ENCODE measurements at regions not wholly inside any gene's neighbourhood (a gene's known extent, or its start where the extent isn't known, plus 50 kb on each side); places are given as distances from the start of the nearest gene placed in this dataset.

- CTCF ChIA-PET: no interaction called here
- Histone ChIP-seq H3K9me3 (no peaks in the 10 kb centered on the region), H3K27me3 (replicated peaks in 1 of 2; ENCODE audit: control insufficient read depth in 2 of 2, extremely low read depth in 1 of 2, insufficient read depth in 2 of 2, low read length in 1 of 2) (no peaks in the 10 kb centered on the region), H3K36me3 (ENCODE audit: control insufficient read depth in 2 of 2, extremely low read depth in 1 of 2, insufficient read depth in 1 of 2, low read length in 1 of 2) (no peaks in the 10 kb centered on the region), H3K27ac (ENCODE audit: low read length) (no peak overlapping the region), H3K4me3 (ENCODE audit: control insufficient read depth in 1 of 2, extremely low read depth in 1 of 2, low read length in 1 of 2) (no peak overlapping the region), H3K4me1 (ENCODE audit: control insufficient read depth in 1 of 2, extremely low read depth in 1 of 2, insufficient read depth in 2 of 2, low read length in 2 of 2) (no peaks in the 10 kb centered on the region)
- WGBS (ENCODE audit: insufficient coverage): 85% methylated on average over 5 of the region's 8 CpGs
- Mint-ChIP-seq H3K4me1 (no peaks in the 10 kb centered on the region), H3K27me3 (no peaks in the 10 kb centered on the region), H3K27ac (no peak overlapping the region), H3K36me3 (no peaks in the 10 kb centered on the region), H3K9me3 (peaks cover 6 to 15% (median 6%) of the 10 kb centered on the region in 3 donors), H3K4me3 (no peak overlapping the region)
- DNase-seq (no peak), ATAC-seq (replicated peaks in 1 of 4) (no peak)
- POLR2A ChIA-PET: interaction anchor here in 1 of 2 donors (0.6 kb wide), 1 partner anchor 119 kb away, joined by 3 read pairs; no protein-coding TSS in a partner anchor
These were observed 75.6 kb upstream of the MSX1 start for GRCh38 chr4:4783847-4784246.

- H3K36me3 Mint-ChIP-seq: no peaks in the 10 kb centered on the region
- WGBS (ENCODE audit: insufficient coverage): 80% methylated on average over 1 of the region's 8 CpGs
- ChIA-PET CTCF (no interaction called here), POLR2A (no interaction called here)
- peaks cover 3 to 16% (median 8%) of the 10 kb centered on the region in 3 donors for H3K9me3 Mint-ChIP-seq
- H3K27ac Mint-ChIP-seq: no peak overlapping the region
- H3K27me3 Mint-ChIP-seq: no peaks in the 10 kb centered on the region
- DNase-seq (no peak), ATAC-seq (replicated peaks in 1 of 4) (no peak)
- H3K36me3 ChIP-seq (ENCODE audit: control insufficient read depth in 2 of 2, extremely low read depth in 1 of 2, insufficient read depth in 1 of 2, low read length in 1 of 2): no peaks in the 10 kb centered on the region
- no peak overlapping the region for H3K4me3 Mint-ChIP-seq
- H3K4me3 ChIP-seq (ENCODE audit: control insufficient read depth in 1 of 2, extremely low read depth in 1 of 2, low read length in 1 of 2): no peak overlapping the region
- H3K27me3 ChIP-seq (replicated peaks in 1 of 2; ENCODE audit: control insufficient read depth in 2 of 2, extremely low read depth in 1 of 2, insufficient read depth in 2 of 2, low read length in 1 of 2): no peaks in the 10 kb centered on the region
- no peaks in the 10 kb centered on the region for H3K9me3 ChIP-seq
- H3K4me1 ChIP-seq (ENCODE audit: control insufficient read depth in 1 of 2, extremely low read depth in 1 of 2, insufficient read depth in 2 of 2, low read length in 2 of 2): no peaks in the 10 kb centered on the region
- no peak overlapping the region for H3K27ac ChIP-seq (ENCODE audit: low read length)
- H3K4me1 Mint-ChIP-seq: no peaks in the 10 kb centered on the region
These were observed 76.5 kb upstream of the MSX1 start for GRCh38 chr4:4782969-4783368.

GRCh38 chr4:4781936-4782707, 77.3 kb upstream of the MSX1 start:
- no peak overlapping the region for H3K4me3 Mint-ChIP-seq
- H3K4me1 Mint-ChIP-seq: no peaks in the 10 kb centered on the region
- ChIA-PET POLR2A (no interaction called here), CTCF (no interaction called here)
- Histone ChIP-seq H3K27ac (ENCODE audit: low read length) (no peak overlapping the region), H3K4me3 (ENCODE audit: control insufficient read depth in 1 of 2, extremely low read depth in 1 of 2, low read length in 1 of 2) (no peak overlapping the region), H3K4me1 (ENCODE audit: control insufficient read depth in 1 of 2, extremely low read depth in 1 of 2, insufficient read depth in 2 of 2, low read length in 2 of 2) (no peaks in the 10 kb centered on the region), H3K9me3 (no peaks in the 10 kb centered on the region), H3K36me3 (ENCODE audit: control insufficient read depth in 2 of 2, extremely low read depth in 1 of 2, insufficient read depth in 1 of 2, low read length in 1 of 2) (no peaks in the 10 kb centered on the region), H3K27me3 (replicated peaks in 1 of 2; ENCODE audit: control insufficient read depth in 2 of 2, extremely low read depth in 1 of 2, insufficient read depth in 2 of 2, low read length in 1 of 2) (no peaks in the 10 kb centered on the region)
- H3K36me3 Mint-ChIP-seq: no peaks in the 10 kb centered on the region
- no peak overlapping the region for H3K27ac Mint-ChIP-seq
- no peak for DNase-seq
- ATAC-seq (replicated peaks in 1 of 4): no peak
- H3K27me3 Mint-ChIP-seq: no peaks in the 10 kb centered on the region
- peaks cover 0 to 18% (median 9%) of the 10 kb centered on the region in 3 donors for H3K9me3 Mint-ChIP-seq
- 60% methylated on average over 11 of the region's 14 CpGs for WGBS (ENCODE audit: insufficient coverage)

- no peaks in the 10 kb centered on the region for H3K27me3 Mint-ChIP-seq
- Histone ChIP-seq H3K4me3 (ENCODE audit: control insufficient read depth in 1 of 2, extremely low read depth in 1 of 2, low read length in 1 of 2) (no peak overlapping the region), H3K4me1 (ENCODE audit: control insufficient read depth in 1 of 2, extremely low read depth in 1 of 2, insufficient read depth in 2 of 2, low read length in 2 of 2) (no peaks in the 10 kb centered on the region), H3K27ac (ENCODE audit: low read length) (no peak overlapping the region), H3K27me3 (replicated peaks in 1 of 2; ENCODE audit: control insufficient read depth in 2 of 2, extremely low read depth in 1 of 2, insufficient read depth in 2 of 2, low read length in 1 of 2) (no peaks in the 10 kb centered on the region), H3K9me3 (no peaks in the 10 kb centered on the region), H3K36me3 (ENCODE audit: control insufficient read depth in 2 of 2, extremely low read depth in 1 of 2, insufficient read depth in 1 of 2, low read length in 1 of 2) (no peaks in the 10 kb centered on the region)
- DNase-seq (no peak), ATAC-seq (replicated peaks in 1 of 4) (no peak)
- H3K9me3 Mint-ChIP-seq: peaks cover 0 to 14% (median 9%) of the 10 kb centered on the region in 3 donors
- H3K27ac Mint-ChIP-seq: no peak overlapping the region
- ChIA-PET POLR2A (no interaction called here), CTCF (no interaction called here)
- 93% methylated on average over 4 of the region's 6 CpGs for WGBS (ENCODE audit: insufficient coverage)
- H3K4me3 Mint-ChIP-seq: no peak overlapping the region
- H3K4me1 Mint-ChIP-seq: no peaks in the 10 kb centered on the region
- H3K36me3 Mint-ChIP-seq: no peaks in the 10 kb centered on the region
These were observed 78.7 kb upstream of the MSX1 start for GRCh38 chr4:4780729-4781244.

- WGBS (ENCODE audit: insufficient coverage): 68% methylated on average over 4 of the region's 8 CpGs
- Histone ChIP-seq H3K27ac (ENCODE audit: low read length) (no peak overlapping the region), H3K36me3 (ENCODE audit: control insufficient read depth in 2 of 2, extremely low read depth in 1 of 2, insufficient read depth in 1 of 2, low read length in 1 of 2) (no peaks in the 10 kb centered on the region), H3K4me3 (ENCODE audit: control insufficient read depth in 1 of 2, extremely low read depth in 1 of 2, low read length in 1 of 2) (no peak overlapping the region), H3K27me3 (replicated peaks in 1 of 2; ENCODE audit: control insufficient read depth in 2 of 2, extremely low read depth in 1 of 2, insufficient read depth in 2 of 2, low read length in 1 of 2) (no peaks in the 10 kb centered on the region), H3K9me3 (no peaks in the 10 kb centered on the region), H3K4me1 (ENCODE audit: control insufficient read depth in 1 of 2, extremely low read depth in 1 of 2, insufficient read depth in 2 of 2, low read length in 2 of 2) (no peaks in the 10 kb centered on the region)
- Mint-ChIP-seq H3K36me3 (no peaks in the 10 kb centered on the region), H3K9me3 (peaks cover 0 to 11% (median 9%) of the 10 kb centered on the region in 3 donors), H3K27me3 (no peaks in the 10 kb centered on the region), H3K27ac (no peak overlapping the region), H3K4me3 (no peak overlapping the region), H3K4me1 (no peaks in the 10 kb centered on the region)
- CTCF ChIA-PET: no interaction called here
- ATAC-seq (replicated peaks in 1 of 4) (no peak), DNase-seq (no peak)
- POLR2A ChIA-PET: no interaction called here
These were observed 80.0 kb upstream of the MSX1 start for GRCh38 chr4:4779486-4779885.

- Histone ChIP-seq H3K4me1 (ENCODE audit: control insufficient read depth in 1 of 2, extremely low read depth in 1 of 2, insufficient read depth in 2 of 2, low read length in 2 of 2) (no peaks in the 10 kb centered on the region), H3K4me3 (ENCODE audit: control insufficient read depth in 1 of 2, extremely low read depth in 1 of 2, low read length in 1 of 2) (no peak overlapping the region), H3K36me3 (ENCODE audit: control insufficient read depth in 2 of 2, extremely low read depth in 1 of 2, insufficient read depth in 1 of 2, low read length in 1 of 2) (no peaks in the 10 kb centered on the region), H3K27me3 (replicated peaks in 1 of 2; ENCODE audit: control insufficient read depth in 2 of 2, extremely low read depth in 1 of 2, insufficient read depth in 2 of 2, low read length in 1 of 2) (no peaks in the 10 kb centered on the region), H3K9me3 (no peaks in the 10 kb centered on the region), H3K27ac (ENCODE audit: low read length) (no peak overlapping the region)
- no peak for ATAC-seq (replicated peaks in 1 of 4)
- ChIA-PET POLR2A (no interaction called here), CTCF (no interaction called here)
- H3K4me1 Mint-ChIP-seq: no peaks in the 10 kb centered on the region
- H3K27ac Mint-ChIP-seq: no peak overlapping the region
- no peak for DNase-seq
- H3K27me3 Mint-ChIP-seq: no peaks in the 10 kb centered on the region
- no peak overlapping the region for H3K4me3 Mint-ChIP-seq
- H3K9me3 Mint-ChIP-seq: peaks cover 0 to 11% (median 9%) of the 10 kb centered on the region in 3 donors
- WGBS (ENCODE audit: insufficient coverage): 78% methylated on average over 1 of the region's 2 CpGs
- H3K36me3 Mint-ChIP-seq: no peaks in the 10 kb centered on the region
These were observed 80.4 kb upstream of the MSX1 start for GRCh38 chr4:4779054-4779453.
